NCI-H345 treated with DMSO at 0.1 percent for 48 hours (cell line): ENCODE measurements at regions not wholly inside any gene's neighbourhood (a gene's known extent, or its start where the extent isn't known, plus 50 kb on each side); places are given as distances from the start of the nearest gene placed in this dataset.
"Not testable (repeated sequence)": the region's sequence is repeated elsewhere in the genome, so short reads cannot be mapped to it uniquely, and the experiment has no call there.

ENCODE experiments used
- DNase-seq: peaks from one replicate; lab custom pipeline; 2025; ENCODE audit not compliant: unreplicated experiment; lab: John Stamatoyannopoulos, UW

- DNase-seq, result no peak
These were observed 67.7 kb downstream of the SMIM20 start for GRCh38 chr4:25981749-25982148.

- no peak for DNase-seq
These were observed 68.9 kb downstream of the SMIM20 start for GRCh38 chr4:25982962-25983361.

- no peak for DNase-seq
These were observed 70.2 kb downstream of the SMIM20 start for GRCh38 chr4:25984266-25984665.

DNA sequence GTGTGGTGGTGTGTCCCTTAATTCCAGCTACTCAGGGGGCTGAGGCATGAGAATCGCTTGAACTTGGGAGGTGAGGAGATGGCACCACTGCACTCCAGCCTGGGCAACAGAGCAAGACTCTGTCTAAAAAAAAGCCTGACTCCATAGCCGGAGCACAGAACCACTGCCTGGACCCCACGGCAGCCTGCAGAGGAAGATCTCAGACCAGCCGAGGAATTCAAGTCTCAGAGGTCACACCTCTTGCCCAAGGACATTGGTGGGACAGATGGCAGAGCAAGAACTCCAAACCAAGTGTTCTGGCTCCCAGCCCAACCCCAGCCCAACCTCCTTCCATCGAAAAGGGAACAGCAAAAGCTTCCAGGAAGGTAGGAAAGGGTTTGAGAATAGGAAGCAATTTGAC is 70.8 kb downstream of the SMIM20 start:
- no peak for DNase-seq

DNA sequence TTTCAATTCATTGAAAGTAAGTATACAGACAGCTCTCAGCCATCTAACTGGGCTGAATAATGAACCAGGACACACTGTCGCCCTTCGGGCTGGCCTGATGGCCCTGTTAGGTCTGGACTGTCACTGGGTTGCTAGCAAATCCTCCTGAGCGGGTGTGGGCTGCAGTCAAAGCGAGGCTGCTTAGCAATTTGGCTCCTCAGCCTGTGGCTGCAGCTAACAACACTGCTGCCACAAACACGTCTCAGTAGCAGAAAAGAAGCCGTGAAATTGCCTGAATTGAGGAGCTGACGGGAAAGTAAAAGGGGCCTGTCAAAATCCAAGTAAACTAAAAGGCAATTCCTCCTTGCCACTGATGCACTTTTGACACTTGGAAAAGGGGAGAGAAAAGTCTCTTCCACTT is 72.8 kb downstream of the SMIM20 start:
- DNase-seq, result no peak

GRCh38 chr4:25991340-25991739 is 77.3 kb downstream of the SMIM20 start:
- DNase-seq, result no peak

DNA sequence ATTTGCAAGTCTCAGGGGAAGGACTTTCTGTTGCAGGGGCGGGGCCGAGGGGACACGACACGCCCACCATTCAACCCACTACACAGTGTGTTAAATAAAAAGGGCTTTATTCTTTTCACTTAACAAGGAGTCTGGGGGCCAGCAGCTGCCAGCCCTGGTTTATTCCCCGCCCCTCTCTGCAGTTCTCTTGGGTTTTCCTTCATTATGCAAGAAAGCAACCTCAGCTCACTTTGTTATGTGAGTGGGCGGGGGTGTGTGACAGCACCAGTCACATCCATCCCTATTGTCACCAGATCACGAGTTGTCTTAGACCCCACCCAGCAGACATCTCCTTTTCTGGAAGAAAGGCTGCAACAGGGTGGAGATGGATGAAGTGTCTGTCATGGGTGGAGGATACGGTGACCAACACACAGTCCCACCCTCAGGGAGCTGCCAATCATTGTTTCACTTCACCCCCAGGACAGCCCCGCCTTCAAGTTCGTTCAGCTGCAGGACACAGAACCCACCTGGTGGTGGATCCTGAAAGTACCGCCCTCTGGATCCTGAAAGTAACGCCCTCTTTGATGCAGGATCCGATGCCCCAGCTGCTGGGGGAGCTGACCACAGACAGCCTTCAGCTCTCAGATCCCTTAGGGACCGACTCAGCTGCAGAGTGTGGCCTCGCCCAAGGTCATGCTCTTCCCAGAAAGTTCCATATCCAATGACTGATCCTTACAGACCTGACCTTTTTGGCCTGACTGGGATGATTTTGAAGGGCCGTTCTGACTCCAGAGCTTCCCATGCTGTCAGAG is 79.6 kb downstream of the SMIM20 start:
- no peak for DNase-seq

GRCh38 chr4:25994577-25994976 is 80.6 kb downstream of the SMIM20 start:
- DNase-seq, result not testable (repeated sequence)

- DNase-seq, result no peak
These were observed 86.4 kb downstream of the SMIM20 start for GRCh38 chr4:26000274-26000950.

GRCh38 chr4:26001413-26001812 is 87.4 kb downstream of the SMIM20 start:
- DNase-seq, result no peak

DNA sequence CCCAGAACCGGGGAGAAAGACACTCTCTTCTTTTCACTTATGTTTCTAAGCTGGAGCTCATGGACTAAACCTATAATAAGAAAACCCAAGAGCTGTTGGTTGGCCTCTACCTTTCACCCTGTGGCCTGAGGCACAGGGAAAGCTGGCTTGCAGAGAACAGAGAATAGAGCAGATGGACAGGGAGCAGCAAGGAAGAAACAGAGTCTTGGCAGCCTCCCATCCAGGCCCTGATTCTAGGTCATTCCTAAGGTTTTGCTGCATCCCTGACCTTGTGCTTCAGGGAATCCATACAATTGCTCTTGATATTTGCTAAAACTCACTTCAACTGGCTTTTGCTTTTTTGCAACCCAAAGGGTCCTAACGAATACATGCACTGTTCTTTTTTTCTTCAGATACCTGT is 87.8 kb downstream of the SMIM20 start:
- DNase-seq, result no peak

GRCh38 chr4:26003056-26003455 is 89.0 kb downstream of the SMIM20 start:
- DNase-seq, result no peak

DNA sequence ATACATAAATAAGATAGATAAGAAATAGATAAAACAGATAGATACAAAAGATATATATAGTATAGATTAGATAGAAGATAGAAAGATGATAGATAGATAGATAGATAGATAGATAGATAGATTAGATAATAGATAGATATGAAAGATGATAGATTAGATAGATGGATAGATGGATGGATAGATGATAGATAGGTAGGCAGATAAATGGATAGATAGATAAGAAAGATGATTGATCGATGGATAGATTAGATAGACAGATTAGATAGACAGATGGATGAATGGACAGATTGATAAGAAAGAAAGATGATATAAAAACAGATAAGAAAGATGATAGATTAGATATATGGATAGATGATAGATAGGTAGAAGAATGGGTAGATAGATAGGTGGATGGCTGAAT is 90.3 kb downstream of the SMIM20 start:
- no peak for DNase-seq

- no peak for DNase-seq
These were observed 91.7 kb downstream of the SMIM20 start for GRCh38 chr4:26005764-26006163.

- DNase-seq, result no peak
These were observed 94.7 kb downstream of the SMIM20 start for GRCh38 chr4:26008737-26009136.

DNA sequence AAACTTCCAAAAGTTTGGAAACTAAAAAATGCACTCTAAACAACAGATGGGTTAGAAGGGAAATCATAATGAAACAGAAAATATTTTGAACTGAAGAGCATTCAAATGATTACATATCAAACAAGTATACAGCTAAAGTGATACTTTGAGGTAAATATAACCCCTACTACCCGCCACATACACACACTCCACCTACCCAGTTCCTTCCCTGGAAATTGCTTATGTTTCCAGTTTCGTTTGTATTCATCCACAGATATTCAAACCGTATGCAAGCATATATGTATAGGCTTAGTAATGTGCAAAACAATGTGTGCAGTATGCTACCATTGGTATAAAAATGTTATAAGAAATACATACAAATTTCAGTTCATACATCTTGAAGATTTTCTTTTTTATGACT is 95.5 kb downstream of the SMIM20 start:
- DNase-seq, result no peak

DNA sequence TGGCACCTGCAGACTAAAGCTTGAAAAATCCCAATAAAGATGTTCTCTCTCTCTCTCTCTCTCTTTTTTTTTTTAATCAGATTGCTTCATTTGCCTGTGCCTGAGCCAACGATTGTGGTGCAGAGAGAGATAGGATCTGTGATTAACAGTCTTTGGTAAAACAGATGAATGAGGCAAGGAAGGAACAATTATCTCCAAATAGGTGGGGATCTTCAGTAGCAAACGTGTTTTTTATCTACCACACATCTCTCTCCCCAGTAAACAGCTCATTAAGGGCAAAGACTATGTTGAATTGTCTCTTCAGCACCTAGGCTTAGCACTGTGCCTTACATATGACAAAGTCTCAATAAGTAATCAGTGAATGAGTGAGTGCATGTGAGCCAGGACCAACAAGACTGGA is 96.3 kb downstream of the SMIM20 start:
- DNase-seq, result no peak

- DNase-seq, result no peak
These were observed 99.6 kb downstream of the SMIM20 start for GRCh38 chr4:26013629-26014028.

- no peak for DNase-seq
These were observed 101.2 kb downstream of the SMIM20 start for GRCh38 chr4:26015133-26015651.

DNA sequence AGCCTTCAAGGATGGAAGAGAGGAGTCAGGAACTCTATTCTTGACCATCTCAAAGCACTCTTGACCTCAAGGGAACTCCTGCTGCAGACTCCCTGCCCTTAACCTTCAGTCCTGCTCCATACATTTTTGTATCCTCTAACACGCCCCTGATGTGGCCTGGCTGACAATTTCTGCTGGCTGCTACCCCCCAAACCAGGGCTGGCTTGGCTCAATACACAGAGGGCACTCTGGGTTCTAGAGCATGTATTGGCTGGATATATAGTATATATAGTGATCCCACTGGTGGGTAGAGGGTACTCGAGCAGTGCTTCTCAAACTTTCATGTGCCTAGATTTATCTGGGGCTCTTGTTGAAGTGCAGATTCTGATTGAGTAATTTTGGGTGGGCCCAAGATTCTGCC is 101.9 kb downstream of the SMIM20 start:
- no peak for DNase-seq

DNA sequence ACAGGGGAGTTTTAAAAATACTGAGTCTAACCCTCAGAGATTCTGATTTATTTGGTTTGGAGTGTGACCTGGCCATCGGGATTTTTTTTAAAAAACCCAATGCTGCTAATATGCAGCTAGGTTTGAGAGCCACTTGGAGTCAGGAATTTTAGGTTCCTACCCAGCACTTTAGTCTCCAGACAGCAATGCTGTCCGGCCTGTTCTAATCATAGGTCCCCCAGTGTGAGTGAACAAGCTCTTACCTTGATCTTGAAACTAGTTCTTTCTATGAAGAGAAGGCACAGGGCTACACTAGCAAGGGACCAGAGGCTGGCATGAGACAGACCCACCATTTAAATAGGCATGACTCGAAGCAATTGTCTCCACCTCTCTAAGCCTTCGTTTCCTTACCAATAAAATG is 103.5 kb downstream of the SMIM20 start:
- no peak for DNase-seq

DNA sequence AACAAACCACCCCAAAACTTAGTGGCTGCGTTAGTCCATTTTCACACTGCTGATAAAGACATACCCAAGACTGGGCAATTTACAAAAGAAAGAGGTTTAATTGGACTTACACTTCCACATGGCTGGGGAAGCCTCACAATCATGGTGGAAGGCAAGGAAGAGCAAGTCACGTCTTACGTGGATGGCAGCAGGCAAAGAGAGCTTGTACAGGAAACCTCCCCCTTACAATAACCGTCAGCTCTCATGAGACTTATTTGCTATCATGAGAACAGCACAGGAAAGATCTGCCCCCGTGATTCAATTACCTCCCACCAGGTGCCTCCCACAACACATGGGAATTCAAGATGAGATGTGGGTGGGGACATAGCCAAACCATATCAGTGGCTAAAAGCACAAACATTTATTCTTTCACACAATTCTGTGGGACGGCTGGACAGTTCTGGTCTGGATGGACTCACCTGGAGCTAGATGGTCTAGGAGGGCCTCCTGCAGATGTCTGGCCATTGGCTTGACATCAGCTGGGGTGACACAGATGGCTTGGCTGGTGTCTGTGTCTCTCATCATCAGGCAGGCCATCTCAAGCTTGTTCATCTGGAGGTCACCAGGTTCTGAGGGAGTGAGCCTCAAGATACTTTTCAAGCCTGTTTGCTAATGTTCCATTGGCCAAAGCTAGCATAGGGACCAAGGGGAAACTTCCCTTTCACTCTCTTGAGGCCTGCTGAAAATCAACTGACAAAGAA is 104.1 kb downstream of the SMIM20 start:
- not testable (repeated sequence) for DNase-seq
